NCI-H524 treated with DMSO at 0.1 percent for 48 hours (cell line): ENCODE measurements at regions not wholly inside any gene's neighbourhood (a gene's known extent, or its start where the extent isn't known, plus 50 kb on each side); places are given as distances from the start of the nearest gene placed in this dataset.

Source experiments
- DNase-seq: peaks from one replicate; lab custom pipeline; 2025; lab: John Stamatoyannopoulos, UW

DNA sequence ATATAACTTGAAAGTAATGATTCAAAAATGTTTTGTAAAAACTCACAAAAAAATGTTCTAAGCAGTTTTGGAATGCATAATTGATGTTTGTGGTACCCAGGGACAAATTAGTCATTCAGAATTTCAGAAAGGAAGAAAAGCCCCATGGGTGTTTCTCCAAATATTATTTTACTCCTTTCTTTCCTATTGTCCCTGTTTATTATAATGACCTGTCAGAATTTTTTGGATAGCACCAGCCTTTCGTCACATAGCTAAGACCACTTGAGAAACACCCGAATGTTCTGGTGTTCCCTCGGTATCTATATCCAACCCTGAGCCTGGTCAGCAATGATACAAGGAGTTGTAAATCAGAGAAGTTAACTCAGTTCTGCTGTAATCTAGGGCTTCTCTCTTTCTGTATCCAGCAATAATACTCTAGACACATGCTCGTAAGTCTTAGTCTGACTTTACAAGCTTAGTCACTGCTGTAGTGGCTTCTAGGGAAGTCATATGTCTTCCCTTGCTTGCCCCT, 64.8 kb upstream of the MEOX2 start:
- no peak for DNase-seq

DNA sequence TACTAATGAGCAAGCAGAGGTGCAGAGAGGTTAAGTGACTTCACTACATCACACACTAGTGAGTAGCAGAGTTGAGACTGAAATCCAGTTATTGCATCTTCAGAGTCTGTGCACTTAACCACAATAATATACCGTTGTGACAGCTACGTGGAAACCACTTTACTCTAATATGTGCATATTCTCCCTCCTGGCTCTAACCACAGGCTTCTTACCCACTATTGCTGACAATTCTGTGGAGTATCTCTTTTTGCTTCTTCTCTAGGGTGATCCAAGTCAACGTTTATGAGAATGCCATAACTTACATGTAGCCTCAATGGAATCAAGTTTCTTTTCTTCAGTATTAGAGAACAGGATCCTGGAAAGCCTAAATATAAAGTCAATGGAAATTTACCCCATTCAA, 64.2 kb upstream of the MEOX2 start:
- DNase-seq: no peak

DNA sequence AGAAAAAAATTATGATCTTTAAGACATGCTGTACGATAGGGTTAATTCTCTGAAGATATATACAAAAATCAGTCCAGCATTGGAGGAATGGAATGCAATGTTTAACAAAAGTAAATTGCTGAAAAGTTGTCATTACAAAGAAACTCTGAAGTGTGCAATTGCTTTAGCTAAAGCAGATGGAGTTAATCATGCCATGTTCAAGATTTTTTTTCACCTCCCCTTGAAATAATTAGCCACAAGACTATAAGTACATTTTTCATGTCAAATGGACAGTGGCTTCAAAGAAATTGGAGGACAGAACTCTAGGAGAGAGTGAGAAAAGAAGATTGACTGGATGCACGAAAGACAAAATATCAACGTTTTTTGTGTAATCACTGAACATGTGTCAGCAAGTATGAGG, 63.1 kb upstream of the MEOX2 start:
- no peak for DNase-seq

DNA sequence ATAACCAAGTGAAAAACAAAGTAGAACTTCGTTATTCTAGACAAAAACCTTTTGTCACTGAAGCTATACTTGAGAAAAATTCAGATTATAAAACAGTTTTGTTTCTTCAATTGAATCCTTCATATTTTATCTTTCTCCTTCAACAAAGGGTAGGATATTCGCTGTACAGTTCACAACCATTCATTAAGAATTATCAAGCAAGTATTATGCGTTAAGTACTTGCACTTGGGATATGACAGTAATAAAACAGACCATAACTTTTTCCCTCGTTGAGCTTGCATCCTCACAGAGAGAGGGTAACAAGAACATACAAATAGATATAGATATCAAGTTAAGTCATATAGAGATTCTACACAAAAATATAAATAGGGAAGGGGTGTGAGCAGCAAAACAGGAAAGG, 61.2 kb upstream of the MEOX2 start:
- no peak for DNase-seq

DNA sequence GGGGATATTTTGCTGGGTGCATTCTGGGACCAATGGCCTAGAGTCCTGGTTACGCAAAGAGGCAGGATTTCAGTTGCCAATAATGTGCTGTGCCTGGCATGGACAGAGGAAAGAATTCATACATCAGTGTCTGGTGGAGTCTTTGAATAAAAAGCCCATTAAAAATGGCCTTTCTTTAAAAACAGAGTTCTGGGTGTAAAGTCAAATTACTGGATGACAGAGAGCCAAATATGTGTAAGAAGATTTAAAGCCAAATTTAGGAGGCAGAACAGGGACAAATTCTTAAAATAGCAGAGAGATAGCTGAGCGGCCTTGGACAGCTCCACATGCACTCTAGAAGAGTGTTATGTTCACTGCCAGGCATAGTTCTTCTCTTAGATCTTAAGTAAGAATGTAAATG, 60.8 kb upstream of the MEOX2 start:
- DNase-seq: no peak

DNA sequence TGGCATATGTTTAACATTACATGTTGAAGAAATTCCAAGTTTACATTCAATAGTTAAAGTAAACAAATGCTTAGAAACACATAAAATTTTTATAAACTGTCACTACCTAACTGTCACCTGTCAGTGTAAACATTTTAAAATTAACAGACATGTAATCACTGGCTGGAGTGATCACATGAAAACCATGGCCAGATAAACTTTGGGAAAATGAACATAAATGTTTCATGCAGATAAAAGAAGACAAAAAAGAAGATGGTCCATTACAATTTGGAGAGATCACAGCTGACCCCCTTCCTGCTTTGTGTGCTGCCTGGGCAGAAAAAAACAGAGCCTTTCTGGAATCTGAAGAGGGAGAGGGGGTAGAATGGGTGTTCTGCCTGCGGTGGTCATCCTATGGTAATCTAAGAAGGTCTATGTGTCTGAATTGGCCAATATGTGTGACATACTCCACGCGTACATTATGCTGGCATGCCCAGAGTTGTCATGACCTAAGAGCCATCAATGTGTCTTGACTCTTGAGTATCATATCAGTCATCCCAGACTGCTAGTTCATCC, 57.5 kb upstream of the MEOX2 start:
- DNase-seq: no peak

DNA sequence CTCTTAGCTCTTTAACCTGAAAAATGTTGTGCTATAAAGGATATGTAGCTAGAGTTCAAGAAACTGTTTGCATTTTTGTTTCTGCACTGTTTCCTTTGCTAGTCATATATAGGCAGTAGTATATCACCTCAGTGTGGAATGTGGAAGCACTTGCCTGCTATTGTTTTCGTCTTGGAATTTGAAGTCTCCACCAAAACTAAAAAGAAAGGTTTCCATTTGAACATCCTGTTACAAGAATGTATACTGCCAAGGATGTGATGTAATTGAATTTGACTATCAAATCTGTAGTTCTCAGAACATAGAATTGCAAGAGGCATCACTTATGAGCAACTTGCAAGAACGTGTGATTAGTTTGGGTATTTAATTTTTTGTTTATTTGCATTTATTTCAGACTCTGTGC, 51.1 kb upstream of the MEOX2 start:
- DNase-seq: no peak
